WTC11 (cell line): ENCODE measurements at regions not wholly inside any gene's neighbourhood (a gene's known extent, or its start where the extent isn't known, plus 50 kb on each side); places are given as distances from the start of the nearest gene placed in this dataset.

ENCODE experiments used
- ATAC-seq: fragments of 200-7000 bp; cut with Tn5 transposase; 2 replicates; pipeline ENCODE4 v1.10.0; 2021; ENCODE audit warnings: mild to moderate bottlenecking, moderate library complexity
- CTCF ChIA-PET: fragments of 300-600 bp; sonication (Branson Sonifier 250); formaldehyde crosslinking; loops from one replicate; lab custom pipeline; 2021; ENCODE audit warnings: antibody characterized with exemption; lab: Charles Lee
- POLR2A ChIA-PET: fragments of 350-600 bp; sonication (Branson Sonifier 250); formaldehyde crosslinking; loops from one replicate; lab custom pipeline; 2021; ENCODE audit warnings: antibody characterized with exemption; lab: Charles Lee
- DNase-seq: peaks from one replicate; pipeline ENCODE4 v3.0.0; 2021; ENCODE audit warnings: low spot score
- H3K27ac Mint-ChIP-seq: 2 replicates; pipeline ENCODE4 v1.8.0; 2021; ENCODE audit warnings: mixed read lengths
- H3K27me3 Mint-ChIP-seq: 2 replicates; pipeline ENCODE4 v1.8.0; 2021; ENCODE audit warnings: low read depth, mild to moderate bottlenecking, moderate library complexity, mixed read lengths
- H3K36me3 Mint-ChIP-seq: 2 replicates; pipeline ENCODE4 v1.8.0; 2021; ENCODE audit warnings: mixed read lengths
- H3K4me1 Mint-ChIP-seq: 2 replicates; pipeline ENCODE4 v1.8.0; 2022; ENCODE audit warnings: mixed read lengths
- H3K4me3 Mint-ChIP-seq: 2 replicates; pipeline ENCODE4 v1.8.0; 2021; ENCODE audit warnings: mild to moderate bottlenecking, moderate library complexity, mixed read lengths
- H3K9me3 Mint-ChIP-seq: 2 replicates; pipeline ENCODE4 v1.8.0; 2021; ENCODE audit warnings: mixed read lengths
- CREM ChIP-seq: sonication (generic); formaldehyde crosslinking; IDR thresholded peaks from 2 replicates; pipeline ENCODE4 v1.8.1; 2022; ENCODE audit warnings: mild to moderate bottlenecking, missing genetic modification reagents, moderate library complexity
- EMX1 ChIP-seq: fragments of 250-450 bp; sonication (Bioruptor Pico); IDR thresholded peaks from 2 replicates; pipeline ENCODE4 v1.8.0; 2021; ENCODE audit warnings: mild to moderate bottlenecking
- ETV6 ChIP-seq: sonication (generic); formaldehyde crosslinking; IDR thresholded peaks from 2 replicates; pipeline ENCODE4 v1.8.1; 2022; ENCODE audit warnings: mild to moderate bottlenecking, missing genetic modification reagents
- GABPB1 ChIP-seq: sonication (generic); formaldehyde crosslinking; IDR thresholded peaks from 2 replicates; pipeline ENCODE4 v1.8.1; 2023; ENCODE audit warnings: mild to moderate bottlenecking, missing genetic modification reagents
- NR3C1 ChIP-seq: sonication (generic); formaldehyde crosslinking; conservative IDR thresholded peaks from 2 replicates; pipeline ENCODE4 v1.8.1; 2023; ENCODE audit warnings: low read depth, mild to moderate bottlenecking, missing genetic modification reagents
- OVOL2 ChIP-seq: fragments of 250-450 bp; sonication (Bioruptor Pico); IDR thresholded peaks from 2 replicates; pipeline ENCODE4 v1.9.0; 2021; ENCODE audit warnings: mild to moderate bottlenecking, borderline replicate concordance
- TCF7 ChIP-seq: sonication (generic); formaldehyde crosslinking; IDR thresholded peaks from 2 replicates; pipeline ENCODE4 v1.8.0; 2022; ENCODE audit warnings: mild to moderate bottlenecking, low read depth, missing genetic modification reagents, moderate library complexity
- TEAD4 ChIP-seq: sonication (generic); formaldehyde crosslinking; IDR thresholded peaks from 2 replicates; pipeline ENCODE4 v1.8.0; 2022; ENCODE audit warnings: mild to moderate bottlenecking, missing genetic modification reagents
- ZNF121 ChIP-seq: sonication (generic); formaldehyde crosslinking; IDR thresholded peaks from 2 replicates; pipeline ENCODE4 v1.8.0; 2023; ENCODE audit warnings: missing genetic modification reagents
- TF ChIP-seq, protein P1 (sequence below): sonication (generic); formaldehyde crosslinking; IDR thresholded peaks from 2 replicates; pipeline ENCODE4 v1.8.0; 2022; ENCODE audit warnings: mild to moderate bottlenecking, missing genetic modification reagents
- TF ChIP-seq, protein P2 (sequence below): sonication (generic); formaldehyde crosslinking; conservative IDR thresholded peaks from 2 replicates; pipeline ENCODE4 v1.8.1; 2022; ENCODE audit warnings: mild to moderate bottlenecking, missing genetic modification reagents
- TF ChIP-seq, protein P3 (sequence below): fragments of 200-600 bp; IDR thresholded peaks from 2 replicates; pipeline ENCODE4 v1.8.0; 2022; ENCODE audit warnings: antibody characterized with exemption
- TF ChIP-seq, protein P4 (sequence below): sonication (generic); formaldehyde crosslinking; IDR thresholded peaks from 2 replicates; pipeline ENCODE4 v1.8.0; 2023; ENCODE audit warnings: mild to moderate bottlenecking, missing genetic modification reagents
- TF ChIP-seq, protein P5 (sequence below): sonication (generic); formaldehyde crosslinking; IDR thresholded peaks from 2 replicates; pipeline ENCODE4 v1.8.0; 2022; ENCODE audit warnings: mild to moderate bottlenecking, missing genetic modification reagents
- TF ChIP-seq, protein P6 (sequence below): sonication (generic); formaldehyde crosslinking; IDR thresholded peaks from 2 replicates; pipeline ENCODE4 v1.8.0; 2022; ENCODE audit warnings: mild to moderate bottlenecking, missing genetic modification reagents
- TF ChIP-seq, protein P7 (sequence below): sonication (generic); formaldehyde crosslinking; IDR thresholded peaks from 2 replicates; pipeline ENCODE4 v1.8.0; 2022; ENCODE audit warnings: missing genetic modification reagents

DNA sequence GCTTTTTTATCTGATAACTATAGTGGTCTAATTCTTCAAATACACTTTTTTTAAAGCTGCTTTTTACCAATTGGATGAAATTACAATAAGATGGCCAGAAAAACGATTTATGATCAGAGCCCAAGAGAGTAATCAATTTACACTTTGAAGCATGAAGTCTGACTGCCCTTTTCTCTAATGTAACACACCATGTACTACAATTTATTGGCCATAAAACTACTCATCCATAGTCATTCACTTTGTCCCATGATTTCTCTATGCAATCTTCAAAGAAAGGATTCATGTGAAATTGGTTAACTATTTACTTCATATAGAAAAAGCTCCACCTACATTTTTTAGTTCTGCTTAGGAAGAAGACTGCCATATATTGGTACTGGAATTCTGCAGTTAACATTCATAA lies 73.6 kb upstream of the CAST start (continued):
- TF ChIP-seq, protein P1, sequence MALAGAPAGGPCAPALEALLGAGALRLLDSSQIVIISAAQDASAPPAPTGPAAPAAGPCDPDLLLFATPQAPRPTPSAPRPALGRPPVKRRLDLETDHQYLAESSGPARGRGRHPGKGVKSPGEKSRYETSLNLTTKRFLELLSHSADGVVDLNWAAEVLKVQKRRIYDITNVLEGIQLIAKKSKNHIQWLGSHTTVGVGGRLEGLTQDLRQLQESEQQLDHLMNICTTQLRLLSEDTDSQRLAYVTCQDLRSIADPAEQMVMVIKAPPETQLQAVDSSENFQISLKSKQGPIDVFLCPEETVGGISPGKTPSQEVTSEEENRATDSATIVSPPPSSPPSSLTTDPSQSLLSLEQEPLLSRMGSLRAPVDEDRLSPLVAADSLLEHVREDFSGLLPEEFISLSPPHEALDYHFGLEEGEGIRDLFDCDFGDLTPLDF (CRISPR knock-in tag), result no peak

DNA sequence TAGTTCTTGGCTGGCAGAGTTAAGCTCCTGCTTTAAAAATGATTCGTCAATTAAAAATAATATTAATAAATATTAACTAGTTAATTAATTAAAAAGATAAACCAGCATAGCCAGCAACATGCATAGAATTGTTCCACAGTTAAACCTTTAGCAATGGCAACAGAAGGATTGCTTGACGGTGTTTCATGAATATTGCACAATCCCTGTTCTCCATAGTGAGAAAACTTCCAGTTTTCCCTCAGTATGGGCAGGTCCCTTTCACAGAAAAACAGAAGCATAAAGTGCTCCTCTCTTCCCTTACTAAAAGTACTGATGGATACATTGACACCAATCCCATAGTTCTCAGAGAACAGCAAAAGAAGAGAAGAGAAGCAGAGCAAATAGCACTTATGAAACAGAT lies 71.4 kb upstream of the CAST start:
- H3K36me3 Mint-ChIP-seq, result no peaks in the 10 kb centered on the region
- POLR2A ChIA-PET, result no interaction called here
- no peak for ATAC-seq

DNA sequence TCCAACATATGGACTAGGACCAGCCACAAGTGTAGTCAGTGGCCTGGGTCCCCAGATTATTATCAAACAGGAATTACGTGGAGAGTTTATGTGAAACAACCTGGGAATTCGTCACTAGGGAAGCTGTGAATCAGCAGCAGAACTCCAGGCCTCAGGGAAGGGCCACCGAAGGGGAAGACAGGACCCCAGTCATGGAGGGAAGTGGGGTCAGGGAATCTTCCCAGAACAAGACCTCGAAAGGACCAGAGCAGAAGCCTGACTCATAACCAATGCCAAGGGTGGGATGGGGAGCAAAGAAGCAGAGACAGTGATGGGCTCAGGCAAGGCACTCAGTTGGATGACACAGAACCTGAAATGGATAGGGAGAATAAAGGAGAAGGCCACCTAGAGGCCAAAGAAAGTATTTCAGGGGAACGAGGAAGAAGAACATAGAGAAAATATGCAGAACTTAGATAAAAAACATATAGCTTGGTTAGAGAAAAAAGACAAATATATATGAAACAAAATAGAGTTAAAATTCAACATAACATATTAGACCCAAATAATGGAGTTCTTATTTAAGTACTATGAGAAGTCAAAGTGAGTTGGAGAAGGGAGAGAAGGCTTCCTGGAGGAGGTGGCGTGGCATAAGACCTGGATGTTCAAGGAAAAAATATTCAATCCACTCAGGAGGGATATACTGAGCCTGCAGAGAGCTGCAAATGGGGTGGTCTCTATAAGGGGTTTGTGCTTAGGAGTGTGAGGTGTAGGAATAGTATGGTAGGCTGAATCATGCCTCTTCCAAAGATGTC lies 66.7 kb upstream of the CAST start:
- ChIA-PET POLR2A (no interaction called here), CTCF (interaction anchor here (0.6 to 3.7 kb wide), 16 partner anchors 9 to 251 kb away, joined by 3 to 12 read pairs (median 3); partner anchors contain the start of gene CAST)
- TF ChIP-seq, protein P2, sequence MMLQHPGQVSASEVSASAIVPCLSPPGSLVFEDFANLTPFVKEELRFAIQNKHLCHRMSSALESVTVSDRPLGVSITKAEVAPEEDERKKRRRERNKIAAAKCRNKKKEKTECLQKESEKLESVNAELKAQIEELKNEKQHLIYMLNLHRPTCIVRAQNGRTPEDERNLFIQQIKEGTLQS, result no peak
- TF ChIP-seq, protein P3, sequence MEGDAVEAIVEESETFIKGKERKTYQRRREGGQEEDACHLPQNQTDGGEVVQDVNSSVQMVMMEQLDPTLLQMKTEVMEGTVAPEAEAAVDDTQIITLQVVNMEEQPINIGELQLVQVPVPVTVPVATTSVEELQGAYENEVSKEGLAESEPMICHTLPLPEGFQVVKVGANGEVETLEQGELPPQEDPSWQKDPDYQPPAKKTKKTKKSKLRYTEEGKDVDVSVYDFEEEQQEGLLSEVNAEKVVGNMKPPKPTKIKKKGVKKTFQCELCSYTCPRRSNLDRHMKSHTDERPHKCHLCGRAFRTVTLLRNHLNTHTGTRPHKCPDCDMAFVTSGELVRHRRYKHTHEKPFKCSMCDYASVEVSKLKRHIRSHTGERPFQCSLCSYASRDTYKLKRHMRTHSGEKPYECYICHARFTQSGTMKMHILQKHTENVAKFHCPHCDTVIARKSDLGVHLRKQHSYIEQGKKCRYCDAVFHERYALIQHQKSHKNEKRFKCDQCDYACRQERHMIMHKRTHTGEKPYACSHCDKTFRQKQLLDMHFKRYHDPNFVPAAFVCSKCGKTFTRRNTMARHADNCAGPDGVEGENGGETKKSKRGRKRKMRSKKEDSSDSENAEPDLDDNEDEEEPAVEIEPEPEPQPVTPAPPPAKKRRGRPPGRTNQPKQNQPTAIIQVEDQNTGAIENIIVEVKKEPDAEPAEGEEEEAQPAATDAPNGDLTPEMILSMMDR, result peak; percentile 78
- DNase-seq, result peak; percentile 13
- H3K27ac Mint-ChIP-seq, result no peak overlapping the region
- peak; percentile 95 for ATAC-seq
- peaks cover 6% of the 10 kb centered on the region; the same call in 1 of the 2 replicates for H3K4me1 Mint-ChIP-seq
- H3K4me3 Mint-ChIP-seq, result no peak overlapping the region
- peaks cover 6% of the 10 kb centered on the region; the same call in 1 of the 2 replicates for H3K36me3 Mint-ChIP-seq
- H3K9me3 Mint-ChIP-seq, result peaks cover 14% of the 10 kb centered on the region
- H3K27me3 Mint-ChIP-seq, result peaks cover 3% of the 10 kb centered on the region

More for the DNA sequence above, 71.4 kb upstream of the CAST start:
- Mint-ChIP-seq H3K27me3 (no peaks in the 10 kb centered on the region), H3K9me3 (no peaks in the 10 kb centered on the region; the same call in 1 of the 2 replicates), H3K4me3 (no peak overlapping the region), H3K4me1 (peaks cover 6% of the 10 kb centered on the region; the same call in 1 of the 2 replicates), H3K27ac (no peak overlapping the region)
- TF ChIP-seq GABPB1 (CRISPR knock-in tag) (no peak), ZNF121 (no peak)
- TF ChIP-seq, protein P4, sequence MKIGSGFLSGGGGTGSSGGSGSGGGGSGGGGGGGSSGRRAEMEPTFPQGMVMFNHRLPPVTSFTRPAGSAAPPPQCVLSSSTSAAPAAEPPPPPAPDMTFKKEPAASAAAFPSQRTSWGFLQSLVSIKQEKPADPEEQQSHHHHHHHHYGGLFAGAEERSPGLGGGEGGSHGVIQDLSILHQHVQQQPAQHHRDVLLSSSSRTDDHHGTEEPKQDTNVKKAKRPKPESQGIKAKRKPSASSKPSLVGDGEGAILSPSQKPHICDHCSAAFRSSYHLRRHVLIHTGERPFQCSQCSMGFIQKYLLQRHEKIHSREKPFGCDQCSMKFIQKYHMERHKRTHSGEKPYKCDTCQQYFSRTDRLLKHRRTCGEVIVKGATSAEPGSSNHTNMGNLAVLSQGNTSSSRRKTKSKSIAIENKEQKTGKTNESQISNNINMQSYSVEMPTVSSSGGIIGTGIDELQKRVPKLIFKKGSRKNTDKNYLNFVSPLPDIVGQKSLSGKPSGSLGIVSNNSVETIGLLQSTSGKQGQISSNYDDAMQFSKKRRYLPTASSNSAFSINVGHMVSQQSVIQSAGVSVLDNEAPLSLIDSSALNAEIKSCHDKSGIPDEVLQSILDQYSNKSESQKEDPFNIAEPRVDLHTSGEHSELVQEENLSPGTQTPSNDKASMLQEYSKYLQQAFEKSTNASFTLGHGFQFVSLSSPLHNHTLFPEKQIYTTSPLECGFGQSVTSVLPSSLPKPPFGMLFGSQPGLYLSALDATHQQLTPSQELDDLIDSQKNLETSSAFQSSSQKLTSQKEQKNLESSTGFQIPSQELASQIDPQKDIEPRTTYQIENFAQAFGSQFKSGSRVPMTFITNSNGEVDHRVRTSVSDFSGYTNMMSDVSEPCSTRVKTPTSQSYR, result no peak
- CTCF ChIA-PET, result no interaction called here
- no peak for DNase-seq

DNA sequence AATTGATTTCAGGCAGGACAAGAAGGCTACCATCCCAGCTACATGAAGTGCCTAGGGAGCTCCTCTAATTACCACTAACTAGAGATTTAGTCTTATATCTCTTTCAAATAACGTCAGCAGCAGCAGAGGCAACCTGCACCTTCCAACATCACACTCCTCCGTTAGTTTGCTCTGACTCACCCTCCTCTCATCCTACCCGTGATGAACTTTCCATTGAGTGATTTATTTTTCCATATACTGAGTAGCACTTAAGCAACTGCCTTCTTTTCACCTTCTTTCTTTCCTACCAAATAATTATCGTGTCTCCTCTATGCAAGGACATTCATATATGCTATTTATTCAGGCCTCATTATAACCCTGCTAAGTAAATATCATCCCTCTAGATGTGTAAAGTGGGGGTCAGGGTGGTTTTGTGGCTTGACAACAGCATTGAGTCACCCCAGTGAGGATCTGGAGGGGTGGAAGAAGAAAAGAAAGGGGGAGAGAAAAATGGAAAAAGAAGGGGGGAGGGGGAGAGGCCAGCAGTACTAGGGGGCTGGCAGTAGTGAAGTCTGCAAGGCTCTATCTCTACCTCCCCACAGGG lies 64.6 kb upstream of the CAST start:
- peaks cover 14% of the 10 kb centered on the region for H3K9me3 Mint-ChIP-seq
- TF ChIP-seq TCF7 (CRISPR knock-in tag) (no peak), GABPB1 (CRISPR knock-in tag) (no peak), TEAD4 (no peak), OVOL2 (no peak), EMX1 (CRISPR knock-in tag) (no peak), ETV6 (CRISPR knock-in tag) (no peak), NR3C1 (no peak), CREM (CRISPR knock-in tag) (no peak)
- TF ChIP-seq, protein P5, sequence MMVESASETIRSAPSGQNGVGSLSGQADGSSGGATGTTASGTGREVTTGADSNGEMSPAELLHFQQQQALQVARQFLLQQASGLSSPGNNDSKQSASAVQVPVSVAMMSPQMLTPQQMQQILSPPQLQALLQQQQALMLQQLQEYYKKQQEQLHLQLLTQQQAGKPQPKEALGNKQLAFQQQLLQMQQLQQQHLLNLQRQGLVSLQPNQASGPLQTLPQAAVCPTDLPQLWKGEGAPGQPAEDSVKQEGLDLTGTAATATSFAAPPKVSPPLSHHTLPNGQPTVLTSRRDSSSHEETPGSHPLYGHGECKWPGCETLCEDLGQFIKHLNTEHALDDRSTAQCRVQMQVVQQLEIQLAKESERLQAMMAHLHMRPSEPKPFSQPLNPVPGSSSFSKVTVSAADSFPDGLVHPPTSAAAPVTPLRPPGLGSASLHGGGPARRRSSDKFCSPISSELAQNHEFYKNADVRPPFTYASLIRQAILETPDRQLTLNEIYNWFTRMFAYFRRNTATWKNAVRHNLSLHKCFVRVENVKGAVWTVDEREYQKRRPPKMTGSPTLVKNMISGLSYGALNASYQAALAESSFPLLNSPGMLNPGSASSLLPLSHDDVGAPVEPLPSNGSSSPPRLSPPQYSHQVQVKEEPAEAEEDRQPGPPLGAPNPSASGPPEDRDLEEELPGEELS (CRISPR knock-in tag), result no peak
- TF ChIP-seq, protein P6, sequence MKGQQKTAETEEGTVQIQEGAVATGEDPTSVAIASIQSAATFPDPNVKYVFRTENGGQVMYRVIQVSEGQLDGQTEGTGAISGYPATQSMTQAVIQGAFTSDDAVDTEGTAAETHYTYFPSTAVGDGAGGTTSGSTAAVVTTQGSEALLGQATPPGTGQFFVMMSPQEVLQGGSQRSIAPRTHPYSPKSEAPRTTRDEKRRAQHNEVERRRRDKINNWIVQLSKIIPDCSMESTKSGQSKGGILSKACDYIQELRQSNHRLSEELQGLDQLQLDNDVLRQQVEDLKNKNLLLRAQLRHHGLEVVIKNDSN (CRISPR knock-in tag), result no peak
- TF ChIP-seq, protein P7, sequence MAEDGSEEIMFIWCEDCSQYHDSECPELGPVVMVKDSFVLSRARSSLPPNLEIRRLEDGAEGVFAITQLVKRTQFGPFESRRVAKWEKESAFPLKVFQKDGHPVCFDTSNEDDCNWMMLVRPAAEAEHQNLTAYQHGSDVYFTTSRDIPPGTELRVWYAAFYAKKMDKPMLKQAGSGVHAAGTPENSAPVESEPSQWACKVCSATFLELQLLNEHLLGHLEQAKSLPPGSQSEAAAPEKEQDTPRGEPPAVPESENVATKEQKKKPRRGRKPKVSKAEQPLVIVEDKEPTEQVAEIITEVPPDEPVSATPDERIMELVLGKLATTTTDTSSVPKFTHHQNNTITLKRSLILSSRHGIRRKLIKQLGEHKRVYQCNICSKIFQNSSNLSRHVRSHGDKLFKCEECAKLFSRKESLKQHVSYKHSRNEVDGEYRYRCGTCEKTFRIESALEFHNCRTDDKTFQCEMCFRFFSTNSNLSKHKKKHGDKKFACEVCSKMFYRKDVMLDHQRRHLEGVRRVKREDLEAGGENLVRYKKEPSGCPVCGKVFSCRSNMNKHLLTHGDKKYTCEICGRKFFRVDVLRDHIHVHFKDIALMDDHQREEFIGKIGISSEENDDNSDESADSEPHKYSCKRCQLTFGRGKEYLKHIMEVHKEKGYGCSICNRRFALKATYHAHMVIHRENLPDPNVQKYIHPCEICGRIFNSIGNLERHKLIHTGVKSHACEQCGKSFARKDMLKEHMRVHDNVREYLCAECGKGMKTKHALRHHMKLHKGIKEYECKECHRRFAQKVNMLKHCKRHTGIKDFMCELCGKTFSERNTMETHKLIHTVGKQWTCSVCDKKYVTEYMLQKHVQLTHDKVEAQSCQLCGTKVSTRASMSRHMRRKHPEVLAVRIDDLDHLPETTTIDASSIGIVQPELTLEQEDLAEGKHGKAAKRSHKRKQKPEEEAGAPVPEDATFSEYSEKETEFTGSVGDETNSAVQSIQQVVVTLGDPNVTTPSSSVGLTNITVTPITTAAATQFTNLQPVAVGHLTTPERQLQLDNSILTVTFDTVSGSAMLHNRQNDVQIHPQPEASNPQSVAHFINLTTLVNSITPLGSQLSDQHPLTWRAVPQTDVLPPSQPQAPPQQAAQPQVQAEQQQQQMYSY (CRISPR knock-in tag), result no peak
- TF ChIP-seq, all 79 proteins: peak for 0
- peaks cover 3% of the 10 kb centered on the region for H3K27me3 Mint-ChIP-seq
- H3K4me3 Mint-ChIP-seq, result no peak overlapping the region
- H3K27ac Mint-ChIP-seq, result no peak overlapping the region
- DNase-seq, result no peak
- no peak for ATAC-seq
- ChIA-PET POLR2A (no interaction called here), CTCF (no interaction called here)
- H3K4me1 Mint-ChIP-seq, result peaks cover 6% of the 10 kb centered on the region; the same call in 1 of the 2 replicates
- H3K36me3 Mint-ChIP-seq, result peaks cover 6% of the 10 kb centered on the region; the same call in 1 of the 2 replicates
